ENCODE measurements at regions not wholly inside any gene's neighbourhood (a gene's known extent, or its start where the extent isn't known, plus 50 kb on each side); places are given as distances from the start of the nearest gene placed in this dataset.

- Histone ChIP-seq H3K4me1 (no peaks in the 10 kb centered on the region), H3K36me3 (no peaks in the 10 kb centered on the region), H3K4me3 (no peak overlapping the region), H3K27me3 (replicated peaks in 1 of 7) (no peaks in the 10 kb centered on the region), H3K9me3 (peaks cover 0 to 8% (median 0%) of the 10 kb centered on the region in 8 donors), H3K27ac (no peak overlapping the region)
- intact Hi-C loops (cut with DNase I; ENCODE audit: low total_unique reads), result no loop called here
- no peak for DNase-seq
- WGBS, 5 donors, result 75 to 100% (median 84%) methylated on average over 1 of the region's 1 CpG
- no peak for TF ChIP-seq POLR2A (IDR thresholded peaks at IDR 0.05)
- no peak for TF ChIP-seq POLR2AphosphoS5 (IDR thresholded peaks at IDR 0.05)
- TF ChIP-seq CTCF (IDR thresholded peaks at IDR 0.05 in 8 of 11, conservative IDR thresholded peaks at IDR 0.05 in 3 of 11), result no peak
Measured at GRCh38 chr4:132918096-132918495, 231.0 kb upstream of the PCDH10 start.

- H3K27me3 ChIP-seq (replicated peaks in 1 of 7), result no peaks in the 10 kb centered on the region
- 52 to 69% (median 59%) methylated on average over 3 of the region's 3 CpGs for WGBS, 5 donors
Measured at GRCh38 chr4:132923516-132923915, 225.6 kb upstream of the PCDH10 start.

GRCh38 chr4:132934911-132935310 lies 214.2 kb upstream of the PCDH10 start:
- TF ChIP-seq POLR2A (IDR thresholded peaks at IDR 0.05) (no peak), POLR2AphosphoS5 (IDR thresholded peaks at IDR 0.05) (no peak), CTCF (IDR thresholded peaks at IDR 0.05 in 8 of 11, conservative IDR thresholded peaks at IDR 0.05 in 3 of 11) (no peak)
- Histone ChIP-seq H3K27me3 (replicated peaks in 1 of 7) (no peaks in the 10 kb centered on the region), H3K36me3 (no peaks in the 10 kb centered on the region), H3K4me1 (no peaks in the 10 kb centered on the region), H3K4me3 (no peak overlapping the region), H3K9me3 (peaks cover 0 to 26% (median 14%) of the 10 kb centered on the region in 8 donors), H3K27ac (no peak overlapping the region)
- WGBS, 5 donors, result 63 to 76% (median 66%) methylated on average over 2 of the region's 2 CpGs
- intact Hi-C loops (cut with DNase I; ENCODE audit: low total_unique reads), result no loop called here
- no peak for DNase-seq

More at GRCh38 chr4:132923516-132923915, 225.6 kb upstream of the PCDH10 start:
- Histone ChIP-seq H3K4me1 (no peaks in the 10 kb centered on the region), H3K27ac (no peak overlapping the region), H3K36me3 (no peaks in the 10 kb centered on the region), H3K9me3 (peaks cover 0 to 8% (median 0%) of the 10 kb centered on the region in 8 donors), H3K4me3 (no peak overlapping the region)
- DNase-seq, result no peak
- TF ChIP-seq CTCF (IDR thresholded peaks at IDR 0.05 in 8 of 11, conservative IDR thresholded peaks at IDR 0.05 in 3 of 11) (no peak), POLR2A (IDR thresholded peaks at IDR 0.05) (no peak), POLR2AphosphoS5 (IDR thresholded peaks at IDR 0.05) (no peak)
- intact Hi-C loops (cut with DNase I; ENCODE audit: low total_unique reads), result no loop called here

GRCh38 chr4:132955146-132955545 lies 193.9 kb upstream of the PCDH10 start:
- intact Hi-C loops (cut with DNase I; ENCODE audit: low total_unique reads), result no loop called here
- Histone ChIP-seq H3K36me3 (no peaks in the 10 kb centered on the region), H3K9me3 (peaks cover 0 to 31% (median 18%) of the 10 kb centered on the region in 8 donors), H3K27ac (no peak overlapping the region), H3K4me3 (no peak overlapping the region), H3K4me1 (no peaks in the 10 kb centered on the region), H3K27me3 (replicated peaks in 1 of 7) (no peaks in the 10 kb centered on the region)
- TF ChIP-seq POLR2A (IDR thresholded peaks at IDR 0.05) (no peak), CTCF (IDR thresholded peaks at IDR 0.05 in 8 of 11, conservative IDR thresholded peaks at IDR 0.05 in 3 of 11) (no peak), POLR2AphosphoS5 (IDR thresholded peaks at IDR 0.05) (no peak)
- no peak for DNase-seq

Measured in spleen (tissue), 11 donors.